ENCODE measurements at regions not wholly inside any gene's neighbourhood (a gene's known extent, or its start where the extent isn't known, plus 50 kb on each side); places are given as distances from the start of the nearest gene placed in this dataset.

DNA sequence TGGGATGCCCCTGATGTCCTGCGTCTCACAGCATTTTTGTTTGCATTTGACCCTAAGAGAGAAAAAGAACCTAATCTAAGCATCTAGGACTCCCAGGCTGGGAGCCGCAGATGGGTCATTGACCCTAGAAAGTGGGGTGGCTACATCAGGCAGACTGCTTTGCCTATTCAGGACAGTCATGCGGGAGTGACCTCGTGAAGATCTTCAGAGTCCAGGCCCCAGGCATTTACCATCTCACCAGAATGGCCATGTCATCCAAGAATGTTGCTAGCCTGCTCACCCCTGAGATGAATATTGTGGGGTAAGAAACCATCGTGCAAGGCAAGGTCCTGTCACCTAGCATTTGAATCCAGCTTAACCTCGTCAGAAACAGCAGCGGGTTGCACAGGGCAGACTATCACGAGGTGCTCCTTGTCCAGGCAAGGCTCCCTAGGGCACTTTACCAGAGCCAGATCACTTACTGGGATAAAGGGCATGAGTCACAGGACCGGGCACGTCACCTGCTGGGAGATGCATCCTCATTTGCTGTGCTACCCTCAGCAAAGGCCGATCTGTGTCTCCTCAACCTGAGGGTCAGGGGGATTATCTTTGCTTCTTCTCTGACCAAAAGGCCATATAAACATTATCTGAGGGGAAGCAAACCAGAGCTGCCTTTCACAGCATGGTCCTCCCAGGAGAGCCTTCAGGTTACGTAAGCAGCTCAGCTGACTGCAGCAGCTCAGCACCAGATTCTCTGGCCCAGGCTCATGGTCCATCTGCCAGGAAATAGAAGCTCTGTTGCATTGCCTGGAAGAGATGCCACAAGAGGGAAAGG is 162.3 kb downstream of the ACKR3 start:
- ATAC-seq (no peak), DNase-seq (ENCODE audit: low spot score) (no peak)
- H3K4me3 Mint-ChIP-seq: no peak overlapping the region
- H3K9me3 Mint-ChIP-seq: no peaks in the 10 kb centered on the region
- no peaks in the 10 kb centered on the region for H3K36me3 Mint-ChIP-seq
- H3K27ac Mint-ChIP-seq: no peak overlapping the region
- H3K27me3 Mint-ChIP-seq (ENCODE audit: low read depth): no peaks in the 10 kb centered on the region
- TF ChIP-seq, protein P1, sequence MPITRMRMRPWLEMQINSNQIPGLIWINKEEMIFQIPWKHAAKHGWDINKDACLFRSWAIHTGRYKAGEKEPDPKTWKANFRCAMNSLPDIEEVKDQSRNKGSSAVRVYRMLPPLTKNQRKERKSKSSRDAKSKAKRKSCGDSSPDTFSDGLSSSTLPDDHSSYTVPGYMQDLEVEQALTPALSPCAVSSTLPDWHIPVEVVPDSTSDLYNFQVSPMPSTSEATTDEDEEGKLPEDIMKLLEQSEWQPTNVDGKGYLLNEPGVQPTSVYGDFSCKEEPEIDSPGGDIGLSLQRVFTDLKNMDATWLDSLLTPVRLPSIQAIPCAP (CRISPR knock-in tag; IDR thresholded peaks at IDR 0.05): no peak
- TF ChIP-seq, protein P2, sequence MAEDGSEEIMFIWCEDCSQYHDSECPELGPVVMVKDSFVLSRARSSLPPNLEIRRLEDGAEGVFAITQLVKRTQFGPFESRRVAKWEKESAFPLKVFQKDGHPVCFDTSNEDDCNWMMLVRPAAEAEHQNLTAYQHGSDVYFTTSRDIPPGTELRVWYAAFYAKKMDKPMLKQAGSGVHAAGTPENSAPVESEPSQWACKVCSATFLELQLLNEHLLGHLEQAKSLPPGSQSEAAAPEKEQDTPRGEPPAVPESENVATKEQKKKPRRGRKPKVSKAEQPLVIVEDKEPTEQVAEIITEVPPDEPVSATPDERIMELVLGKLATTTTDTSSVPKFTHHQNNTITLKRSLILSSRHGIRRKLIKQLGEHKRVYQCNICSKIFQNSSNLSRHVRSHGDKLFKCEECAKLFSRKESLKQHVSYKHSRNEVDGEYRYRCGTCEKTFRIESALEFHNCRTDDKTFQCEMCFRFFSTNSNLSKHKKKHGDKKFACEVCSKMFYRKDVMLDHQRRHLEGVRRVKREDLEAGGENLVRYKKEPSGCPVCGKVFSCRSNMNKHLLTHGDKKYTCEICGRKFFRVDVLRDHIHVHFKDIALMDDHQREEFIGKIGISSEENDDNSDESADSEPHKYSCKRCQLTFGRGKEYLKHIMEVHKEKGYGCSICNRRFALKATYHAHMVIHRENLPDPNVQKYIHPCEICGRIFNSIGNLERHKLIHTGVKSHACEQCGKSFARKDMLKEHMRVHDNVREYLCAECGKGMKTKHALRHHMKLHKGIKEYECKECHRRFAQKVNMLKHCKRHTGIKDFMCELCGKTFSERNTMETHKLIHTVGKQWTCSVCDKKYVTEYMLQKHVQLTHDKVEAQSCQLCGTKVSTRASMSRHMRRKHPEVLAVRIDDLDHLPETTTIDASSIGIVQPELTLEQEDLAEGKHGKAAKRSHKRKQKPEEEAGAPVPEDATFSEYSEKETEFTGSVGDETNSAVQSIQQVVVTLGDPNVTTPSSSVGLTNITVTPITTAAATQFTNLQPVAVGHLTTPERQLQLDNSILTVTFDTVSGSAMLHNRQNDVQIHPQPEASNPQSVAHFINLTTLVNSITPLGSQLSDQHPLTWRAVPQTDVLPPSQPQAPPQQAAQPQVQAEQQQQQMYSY (CRISPR knock-in tag; IDR thresholded peaks at IDR 0.05): no peak
- POLR2A ChIA-PET: no interaction called here
- H3K4me1 Mint-ChIP-seq: no peaks in the 10 kb centered on the region
- CTCF ChIA-PET: interaction anchor here (0.7 kb wide), 1 partner anchor 219 kb away, joined by 3 read pairs; no protein-coding TSS in a partner anchor

DNA sequence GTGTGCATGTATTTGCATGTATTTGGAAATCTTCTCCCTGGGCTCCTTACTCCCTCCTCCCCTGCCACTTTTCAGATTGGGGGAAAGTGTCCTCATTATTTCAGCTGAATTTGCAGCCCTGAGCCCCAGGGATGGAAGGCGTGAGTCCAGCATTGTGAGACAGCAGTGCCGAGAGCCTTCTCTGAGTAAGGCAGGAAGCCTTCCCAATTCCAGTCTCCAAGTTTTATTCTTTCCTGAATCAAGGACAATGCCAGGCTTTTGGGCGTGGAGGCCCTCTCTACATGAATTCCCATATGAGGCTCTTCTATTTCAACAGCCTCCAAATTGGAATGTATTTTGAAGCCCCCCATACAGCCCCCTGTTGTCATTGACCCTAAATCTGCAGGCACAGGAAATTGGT is 163.5 kb downstream of the ACKR3 start:
- no peak overlapping the region for H3K4me3 Mint-ChIP-seq
- no peaks in the 10 kb centered on the region for H3K4me1 Mint-ChIP-seq
- CTCF ChIA-PET: no interaction called here
- H3K27ac Mint-ChIP-seq: no peak overlapping the region
- no peak for ATAC-seq
- POLR2A ChIA-PET: no interaction called here
- H3K9me3 Mint-ChIP-seq: no peaks in the 10 kb centered on the region
- no peak for DNase-seq (ENCODE audit: low spot score)
- no peaks in the 10 kb centered on the region for H3K27me3 Mint-ChIP-seq (ENCODE audit: low read depth)
- H3K36me3 Mint-ChIP-seq: no peaks in the 10 kb centered on the region
- TF ChIP-seq ZNF121 (CRISPR knock-in tag; IDR thresholded peaks at IDR 0.05) (no peak), NFATC4 (CRISPR knock-in tag; IDR thresholded peaks at IDR 0.05) (no peak), GRHL2 (CRISPR knock-in tag; IDR thresholded peaks at IDR 0.05; ENCODE audit: insufficient replicate concordance, severe bottlenecking) (no peak), MYBL2 (CRISPR knock-in tag; IDR thresholded peaks at IDR 0.05) (no peak), ETV6 (CRISPR knock-in tag; IDR thresholded peaks at IDR 0.05) (no peak), GTF2I (CRISPR knock-in tag; conservative IDR thresholded peaks at IDR 0.05) (no peak)
- TF ChIP-seq, protein P3, sequence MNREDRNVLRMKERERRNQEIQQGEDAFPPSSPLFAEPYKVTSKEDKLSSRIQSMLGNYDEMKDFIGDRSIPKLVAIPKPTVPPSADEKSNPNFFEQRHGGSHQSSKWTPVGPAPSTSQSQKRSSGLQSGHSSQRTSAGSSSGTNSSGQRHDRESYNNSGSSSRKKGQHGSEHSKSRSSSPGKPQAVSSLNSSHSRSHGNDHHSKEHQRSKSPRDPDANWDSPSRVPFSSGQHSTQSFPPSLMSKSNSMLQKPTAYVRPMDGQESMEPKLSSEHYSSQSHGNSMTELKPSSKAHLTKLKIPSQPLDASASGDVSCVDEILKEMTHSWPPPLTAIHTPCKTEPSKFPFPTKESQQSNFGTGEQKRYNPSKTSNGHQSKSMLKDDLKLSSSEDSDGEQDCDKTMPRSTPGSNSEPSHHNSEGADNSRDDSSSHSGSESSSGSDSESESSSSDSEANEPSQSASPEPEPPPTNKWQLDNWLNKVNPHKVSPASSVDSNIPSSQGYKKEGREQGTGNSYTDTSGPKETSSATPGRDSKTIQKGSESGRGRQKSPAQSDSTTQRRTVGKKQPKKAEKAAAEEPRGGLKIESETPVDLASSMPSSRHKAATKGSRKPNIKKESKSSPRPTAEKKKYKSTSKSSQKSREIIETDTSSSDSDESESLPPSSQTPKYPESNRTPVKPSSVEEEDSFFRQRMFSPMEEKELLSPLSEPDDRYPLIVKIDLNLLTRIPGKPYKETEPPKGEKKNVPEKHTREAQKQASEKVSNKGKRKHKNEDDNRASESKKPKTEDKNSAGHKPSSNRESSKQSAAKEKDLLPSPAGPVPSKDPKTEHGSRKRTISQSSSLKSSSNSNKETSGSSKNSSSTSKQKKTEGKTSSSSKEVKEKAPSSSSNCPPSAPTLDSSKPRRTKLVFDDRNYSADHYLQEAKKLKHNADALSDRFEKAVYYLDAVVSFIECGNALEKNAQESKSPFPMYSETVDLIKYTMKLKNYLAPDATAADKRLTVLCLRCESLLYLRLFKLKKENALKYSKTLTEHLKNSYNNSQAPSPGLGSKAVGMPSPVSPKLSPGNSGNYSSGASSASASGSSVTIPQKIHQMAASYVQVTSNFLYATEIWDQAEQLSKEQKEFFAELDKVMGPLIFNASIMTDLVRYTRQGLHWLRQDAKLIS (CRISPR knock-in tag; IDR thresholded peaks at IDR 0.05; ENCODE audit: borderline replicate concordance): no peak
- TF ChIP-seq, protein P4, sequence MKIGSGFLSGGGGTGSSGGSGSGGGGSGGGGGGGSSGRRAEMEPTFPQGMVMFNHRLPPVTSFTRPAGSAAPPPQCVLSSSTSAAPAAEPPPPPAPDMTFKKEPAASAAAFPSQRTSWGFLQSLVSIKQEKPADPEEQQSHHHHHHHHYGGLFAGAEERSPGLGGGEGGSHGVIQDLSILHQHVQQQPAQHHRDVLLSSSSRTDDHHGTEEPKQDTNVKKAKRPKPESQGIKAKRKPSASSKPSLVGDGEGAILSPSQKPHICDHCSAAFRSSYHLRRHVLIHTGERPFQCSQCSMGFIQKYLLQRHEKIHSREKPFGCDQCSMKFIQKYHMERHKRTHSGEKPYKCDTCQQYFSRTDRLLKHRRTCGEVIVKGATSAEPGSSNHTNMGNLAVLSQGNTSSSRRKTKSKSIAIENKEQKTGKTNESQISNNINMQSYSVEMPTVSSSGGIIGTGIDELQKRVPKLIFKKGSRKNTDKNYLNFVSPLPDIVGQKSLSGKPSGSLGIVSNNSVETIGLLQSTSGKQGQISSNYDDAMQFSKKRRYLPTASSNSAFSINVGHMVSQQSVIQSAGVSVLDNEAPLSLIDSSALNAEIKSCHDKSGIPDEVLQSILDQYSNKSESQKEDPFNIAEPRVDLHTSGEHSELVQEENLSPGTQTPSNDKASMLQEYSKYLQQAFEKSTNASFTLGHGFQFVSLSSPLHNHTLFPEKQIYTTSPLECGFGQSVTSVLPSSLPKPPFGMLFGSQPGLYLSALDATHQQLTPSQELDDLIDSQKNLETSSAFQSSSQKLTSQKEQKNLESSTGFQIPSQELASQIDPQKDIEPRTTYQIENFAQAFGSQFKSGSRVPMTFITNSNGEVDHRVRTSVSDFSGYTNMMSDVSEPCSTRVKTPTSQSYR (CRISPR knock-in tag; IDR thresholded peaks at IDR 0.05): no peak
- TF ChIP-seq, protein P5, sequence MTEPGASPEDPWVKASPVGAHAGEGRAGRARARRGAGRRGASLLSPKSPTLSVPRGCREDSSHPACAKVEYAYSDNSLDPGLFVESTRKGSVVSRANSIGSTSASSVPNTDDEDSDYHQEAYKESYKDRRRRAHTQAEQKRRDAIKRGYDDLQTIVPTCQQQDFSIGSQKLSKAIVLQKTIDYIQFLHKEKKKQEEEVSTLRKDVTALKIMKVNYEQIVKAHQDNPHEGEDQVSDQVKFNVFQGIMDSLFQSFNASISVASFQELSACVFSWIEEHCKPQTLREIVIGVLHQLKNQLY (CRISPR knock-in tag; IDR thresholded peaks at IDR 0.05): no peak
- TF ChIP-seq, protein P6, sequence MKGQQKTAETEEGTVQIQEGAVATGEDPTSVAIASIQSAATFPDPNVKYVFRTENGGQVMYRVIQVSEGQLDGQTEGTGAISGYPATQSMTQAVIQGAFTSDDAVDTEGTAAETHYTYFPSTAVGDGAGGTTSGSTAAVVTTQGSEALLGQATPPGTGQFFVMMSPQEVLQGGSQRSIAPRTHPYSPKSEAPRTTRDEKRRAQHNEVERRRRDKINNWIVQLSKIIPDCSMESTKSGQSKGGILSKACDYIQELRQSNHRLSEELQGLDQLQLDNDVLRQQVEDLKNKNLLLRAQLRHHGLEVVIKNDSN (CRISPR knock-in tag; IDR thresholded peaks at IDR 0.05): no peak
- TF ChIP-seq, protein P7, sequence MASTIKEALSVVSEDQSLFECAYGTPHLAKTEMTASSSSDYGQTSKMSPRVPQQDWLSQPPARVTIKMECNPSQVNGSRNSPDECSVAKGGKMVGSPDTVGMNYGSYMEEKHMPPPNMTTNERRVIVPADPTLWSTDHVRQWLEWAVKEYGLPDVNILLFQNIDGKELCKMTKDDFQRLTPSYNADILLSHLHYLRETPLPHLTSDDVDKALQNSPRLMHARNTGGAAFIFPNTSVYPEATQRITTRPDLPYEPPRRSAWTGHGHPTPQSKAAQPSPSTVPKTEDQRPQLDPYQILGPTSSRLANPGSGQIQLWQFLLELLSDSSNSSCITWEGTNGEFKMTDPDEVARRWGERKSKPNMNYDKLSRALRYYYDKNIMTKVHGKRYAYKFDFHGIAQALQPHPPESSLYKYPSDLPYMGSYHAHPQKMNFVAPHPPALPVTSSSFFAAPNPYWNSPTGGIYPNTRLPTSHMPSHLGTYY (CRISPR knock-in tag; IDR thresholded peaks at IDR 0.05): no peak
- TF ChIP-seq, protein P8, sequence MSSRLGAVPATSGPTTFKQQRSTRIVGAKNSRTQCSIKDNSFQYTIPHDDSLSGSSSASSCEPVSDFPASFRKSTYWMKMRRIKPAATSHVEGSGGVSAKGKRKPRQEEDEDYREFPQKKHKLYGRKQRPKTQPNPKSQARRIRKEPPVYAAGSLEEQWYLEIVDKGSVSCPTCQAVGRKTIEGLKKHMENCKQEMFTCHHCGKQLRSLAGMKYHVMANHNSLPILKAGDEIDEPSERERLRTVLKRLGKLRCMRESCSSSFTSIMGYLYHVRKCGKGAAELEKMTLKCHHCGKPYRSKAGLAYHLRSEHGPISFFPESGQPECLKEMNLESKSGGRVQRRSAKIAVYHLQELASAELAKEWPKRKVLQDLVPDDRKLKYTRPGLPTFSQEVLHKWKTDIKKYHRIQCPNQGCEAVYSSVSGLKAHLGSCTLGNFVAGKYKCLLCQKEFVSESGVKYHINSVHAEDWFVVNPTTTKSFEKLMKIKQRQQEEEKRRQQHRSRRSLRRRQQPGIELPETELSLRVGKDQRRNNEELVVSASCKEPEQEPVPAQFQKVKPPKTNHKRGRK (CRISPR knock-in tag; IDR thresholded peaks at IDR 0.05; ENCODE audit: borderline replicate concordance): no peak
